HL-60 (cell line): ENCODE measurements at regions not wholly inside any gene's neighbourhood (a gene's known extent, or its start where the extent isn't known, plus 50 kb on each side); places are given as distances from the start of the nearest gene placed in this dataset.

Experiments
- DNase-seq, 2 experiments: peaks; one replicate each; pipeline ENCODE4 v3.0.0-alpha.2; 2010 to 2020; ENCODE audit warnings: low read depth in 1 of 2, low spot score in 1 of 2
- H3K27ac ChIP-seq: fragments of 250-450 bp; sonication (Bioruptor Pico); replicated peaks from 2 replicates; pipeline ENCODE4 v1.5.1; 2020; ENCODE audit warnings: mild to moderate bottlenecking, moderate library complexity
- H3K27me3 ChIP-seq: fragments of 250-450 bp; sonication (Bioruptor Pico); 2 replicates; pipeline ENCODE4 v1.5.1; 2021; ENCODE audit warnings: mild to moderate bottlenecking, moderate library complexity; ENCODE audit not compliant: insufficient read depth, poor library complexity, severe bottlenecking
- H3K4me3 ChIP-seq: replicated peaks from 2 replicates; pipeline ENCODE4 v1.5.1; 2011; ENCODE audit warnings: mild to moderate bottlenecking, control low read depth, low read length; ENCODE audit not compliant: insufficient read depth
- GABPA ChIP-seq: IDR thresholded peaks from 2 replicates; pipeline ENCODE4 v1.6.1; 2012; ENCODE audit warnings: low read depth
- POLR2AphosphoS5 ChIP-seq: IDR thresholded peaks from 2 replicates; pipeline ENCODE4 v1.6.1; 2012; ENCODE audit warnings: low read depth
- SPI1 ChIP-seq: IDR thresholded peaks from 2 replicates; pipeline ENCODE4 v1.6.1; 2012; ENCODE audit warnings: low read depth, mild to moderate bottlenecking, borderline replicate concordance
- TF ChIP-seq, protein P1 (sequence below): IDR thresholded peaks from one replicate; pipeline ENCODE4 v1.5.1; 2011; ENCODE audit warnings: low read length, control low read depth, inconsistent platforms; ENCODE audit not compliant: insufficient read depth
- TF ChIP-seq, protein P2 (sequence below): IDR thresholded peaks from 2 replicates; pipeline ENCODE4 v1.6.1; 2012; ENCODE audit warnings: low read depth; ENCODE audit not compliant: insufficient replicate concordance

DNA sequence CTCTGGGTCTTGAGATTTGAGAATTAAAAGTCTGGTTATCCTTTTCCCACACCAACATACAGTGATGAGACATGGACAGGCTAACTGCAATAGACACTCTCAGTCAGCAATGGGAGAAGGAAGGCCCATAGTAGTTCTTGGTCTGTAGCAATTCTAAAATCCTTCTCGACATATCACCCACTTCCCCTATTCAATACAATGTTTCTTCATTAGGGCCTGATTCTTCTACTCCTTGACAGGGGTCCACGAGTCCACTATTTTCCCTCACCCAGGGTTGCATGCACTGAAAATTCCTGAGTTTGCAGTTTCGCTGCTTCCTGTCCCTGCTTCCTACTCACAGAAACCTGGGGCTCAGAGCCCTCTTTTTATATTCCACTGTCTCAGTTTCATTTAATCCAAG, 402.8 kb downstream of the MAT2B start:
- no peak overlapping the region for H3K27ac ChIP-seq
- peak in 1 of 2 experiments; percentile 20 for DNase-seq
- H3K27me3 ChIP-seq: no peaks in the 10 kb centered on the region
- no peak for TF ChIP-seq GABPA
- no peak for TF ChIP-seq POLR2AphosphoS5
- TF ChIP-seq, protein P1, sequence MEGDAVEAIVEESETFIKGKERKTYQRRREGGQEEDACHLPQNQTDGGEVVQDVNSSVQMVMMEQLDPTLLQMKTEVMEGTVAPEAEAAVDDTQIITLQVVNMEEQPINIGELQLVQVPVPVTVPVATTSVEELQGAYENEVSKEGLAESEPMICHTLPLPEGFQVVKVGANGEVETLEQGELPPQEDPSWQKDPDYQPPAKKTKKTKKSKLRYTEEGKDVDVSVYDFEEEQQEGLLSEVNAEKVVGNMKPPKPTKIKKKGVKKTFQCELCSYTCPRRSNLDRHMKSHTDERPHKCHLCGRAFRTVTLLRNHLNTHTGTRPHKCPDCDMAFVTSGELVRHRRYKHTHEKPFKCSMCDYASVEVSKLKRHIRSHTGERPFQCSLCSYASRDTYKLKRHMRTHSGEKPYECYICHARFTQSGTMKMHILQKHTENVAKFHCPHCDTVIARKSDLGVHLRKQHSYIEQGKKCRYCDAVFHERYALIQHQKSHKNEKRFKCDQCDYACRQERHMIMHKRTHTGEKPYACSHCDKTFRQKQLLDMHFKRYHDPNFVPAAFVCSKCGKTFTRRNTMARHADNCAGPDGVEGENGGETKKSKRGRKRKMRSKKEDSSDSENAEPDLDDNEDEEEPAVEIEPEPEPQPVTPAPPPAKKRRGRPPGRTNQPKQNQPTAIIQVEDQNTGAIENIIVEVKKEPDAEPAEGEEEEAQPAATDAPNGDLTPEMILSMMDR: no peak
- peak; percentile 82; the same call in 1 of the 2 replicates for TF ChIP-seq SPI1
- TF ChIP-seq, protein P2, sequence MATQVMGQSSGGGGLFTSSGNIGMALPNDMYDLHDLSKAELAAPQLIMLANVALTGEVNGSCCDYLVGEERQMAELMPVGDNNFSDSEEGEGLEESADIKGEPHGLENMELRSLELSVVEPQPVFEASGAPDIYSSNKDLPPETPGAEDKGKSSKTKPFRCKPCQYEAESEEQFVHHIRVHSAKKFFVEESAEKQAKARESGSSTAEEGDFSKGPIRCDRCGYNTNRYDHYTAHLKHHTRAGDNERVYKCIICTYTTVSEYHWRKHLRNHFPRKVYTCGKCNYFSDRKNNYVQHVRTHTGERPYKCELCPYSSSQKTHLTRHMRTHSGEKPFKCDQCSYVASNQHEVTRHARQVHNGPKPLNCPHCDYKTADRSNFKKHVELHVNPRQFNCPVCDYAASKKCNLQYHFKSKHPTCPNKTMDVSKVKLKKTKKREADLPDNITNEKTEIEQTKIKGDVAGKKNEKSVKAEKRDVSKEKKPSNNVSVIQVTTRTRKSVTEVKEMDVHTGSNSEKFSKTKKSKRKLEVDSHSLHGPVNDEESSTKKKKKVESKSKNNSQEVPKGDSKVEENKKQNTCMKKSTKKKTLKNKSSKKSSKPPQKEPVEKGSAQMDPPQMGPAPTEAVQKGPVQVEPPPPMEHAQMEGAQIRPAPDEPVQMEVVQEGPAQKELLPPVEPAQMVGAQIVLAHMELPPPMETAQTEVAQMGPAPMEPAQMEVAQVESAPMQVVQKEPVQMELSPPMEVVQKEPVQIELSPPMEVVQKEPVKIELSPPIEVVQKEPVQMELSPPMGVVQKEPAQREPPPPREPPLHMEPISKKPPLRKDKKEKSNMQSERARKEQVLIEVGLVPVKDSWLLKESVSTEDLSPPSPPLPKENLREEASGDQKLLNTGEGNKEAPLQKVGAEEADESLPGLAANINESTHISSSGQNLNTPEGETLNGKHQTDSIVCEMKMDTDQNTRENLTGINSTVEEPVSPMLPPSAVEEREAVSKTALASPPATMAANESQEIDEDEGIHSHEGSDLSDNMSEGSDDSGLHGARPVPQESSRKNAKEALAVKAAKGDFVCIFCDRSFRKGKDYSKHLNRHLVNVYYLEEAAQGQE: no peak
- H3K4me3 ChIP-seq: no peak overlapping the region

DNA sequence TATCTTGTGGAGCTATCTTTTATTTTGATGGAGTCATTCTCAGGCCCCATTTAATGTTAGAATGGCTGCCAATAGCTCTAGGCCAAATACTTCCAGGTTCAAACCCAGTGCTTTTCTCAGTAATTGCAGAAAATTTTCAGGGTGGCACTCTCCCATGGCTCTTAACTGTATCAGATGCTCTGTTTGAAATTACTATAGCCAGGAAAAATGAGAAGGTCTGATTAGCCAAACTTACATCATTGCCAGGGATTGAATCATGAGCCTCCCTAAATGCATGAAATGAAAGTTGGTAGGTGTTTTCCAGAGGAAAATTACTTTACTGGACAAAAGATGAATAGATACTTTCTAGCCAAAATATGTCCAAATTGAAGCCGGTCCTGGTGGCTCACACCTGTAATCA, 404.8 kb downstream of the MAT2B start:
- TF ChIP-seq GABPA (no peak), POLR2AphosphoS5 (no peak), SPI1 (no peak)
- TF ChIP-seq, protein P1: no peak
- TF ChIP-seq, protein P2: no peak
- H3K4me3 ChIP-seq: no peak overlapping the region
- H3K27me3 ChIP-seq: no peaks in the 10 kb centered on the region
- no peak for DNase-seq
- H3K27ac ChIP-seq: no peak overlapping the region

DNA sequence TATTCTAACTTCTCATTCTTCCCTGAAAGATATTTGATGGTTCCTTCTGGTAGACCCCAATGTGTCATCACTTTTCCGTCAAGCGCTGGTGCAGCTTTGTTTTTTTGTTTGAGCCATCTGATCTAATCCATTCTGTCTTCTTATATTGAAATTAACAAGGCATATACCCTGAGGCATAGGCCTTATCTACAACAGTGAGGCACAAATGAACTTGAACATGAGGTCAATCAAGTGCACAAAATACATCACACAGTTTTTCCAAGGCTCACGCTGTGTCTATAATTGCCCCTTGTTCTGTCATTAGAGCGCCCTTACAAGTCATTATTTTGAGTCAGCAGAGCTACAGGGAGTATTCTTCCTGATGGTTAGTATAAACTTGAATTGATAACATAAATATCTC, 406.6 kb downstream of the MAT2B start:
- TF ChIP-seq, protein P2: no peak
- TF ChIP-seq SPI1 (no peak), POLR2AphosphoS5 (no peak), GABPA (no peak)
- TF ChIP-seq, protein P1: no peak
- no peaks in the 10 kb centered on the region for H3K27me3 ChIP-seq
- no peak overlapping the region for H3K27ac ChIP-seq
- no peak overlapping the region for H3K4me3 ChIP-seq
- DNase-seq: no peak
